ENCODE measurements at regions not wholly inside any gene's neighbourhood (a gene's known extent, or its start where the extent isn't known, plus 50 kb on each side); places are given as distances from the start of the nearest gene placed in this dataset.

DNA sequence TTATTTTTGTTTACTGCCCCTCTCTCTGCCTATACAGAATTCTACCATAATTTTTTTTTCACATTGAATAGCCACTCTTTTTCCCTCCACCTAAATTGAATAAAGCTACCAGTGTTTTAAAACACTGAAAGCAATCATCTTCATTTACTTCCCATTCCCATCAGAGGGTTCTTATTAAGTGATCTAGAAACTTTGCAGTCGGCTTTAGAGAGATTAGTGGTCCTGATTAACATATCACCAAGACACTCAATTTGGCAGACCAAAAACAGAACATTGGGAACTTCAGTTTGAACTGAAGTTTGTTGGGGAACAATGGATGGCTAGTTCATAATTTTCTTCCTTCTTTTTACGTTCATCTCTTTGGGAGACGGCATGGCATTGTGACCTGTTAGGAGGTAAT, 249.5 kb downstream of the CBLN4 start:
- H3K79me2 ChIP-seq (ENCODE audit: insufficient read depth, low read length), result no peaks in the 10 kb centered on the region
- no peak overlapping the region for H3K4ac ChIP-seq (ENCODE audit: low read depth, low read length)
- H4K8ac ChIP-seq (replicated peaks; ENCODE audit: insufficient read length, low read depth, low read length), result no peak overlapping the region
- no peak overlapping the region for H2BK12ac ChIP-seq (ENCODE audit: insufficient read length, low read depth, low read length)
- no peak overlapping the region for H2BK120ac ChIP-seq (ENCODE audit: low read depth, low read length, poor library complexity, severe bottlenecking)
- no peaks in the 10 kb centered on the region for H4K20me1 ChIP-seq (ENCODE audit: control insufficient read depth, insufficient read depth, insufficient read length)
- H3K9me3 Mint-ChIP-seq, result peaks cover 3 to 44% of the 10 kb centered on the region in 2 experiments; a peak in 3 of 5 replicates
- H3K23me2 ChIP-seq (ENCODE audit: insufficient read length, low read depth, low read length, poor library complexity, severe bottlenecking), result no peaks in the 10 kb centered on the region
- peaks cover 2% of the 10 kb centered on the region; the same call in 1 of the 2 replicates for H3K27me3 Mint-ChIP-seq (ENCODE audit: low read depth)
- H3K18ac ChIP-seq (ENCODE audit: insufficient read length, low read depth, low read length), result no peak overlapping the region
- H3K4me1 Mint-ChIP-seq, result no peaks in the 10 kb centered on the region
- H3T11ph ChIP-seq (ENCODE audit: low read length), result no peak overlapping the region
- no peak overlapping the region for H3K14ac ChIP-seq (ENCODE audit: insufficient read depth, low read length)
- no peaks in the 10 kb centered on the region for H3K4me1 ChIP-seq (ENCODE audit: insufficient read depth, low read length)
- WGBS (ENCODE audit: extremely low coverage, insufficient read length, low lambda C conversion rate), result no CpG with 5 or more reads among the region's 3 CpGs
- no peak overlapping the region for H2AK5ac ChIP-seq (ENCODE audit: insufficient read length, low read length)
- H2BK5ac ChIP-seq (ENCODE audit: insufficient read length, low read length), result no peak overlapping the region
- H3K27ac Mint-ChIP-seq, result no peak overlapping the region
- no peak overlapping the region for H4K91ac ChIP-seq (ENCODE audit: insufficient read length, low read depth, low read length)
- no peak overlapping the region for H3K4me3 Mint-ChIP-seq
- no peak overlapping the region for H2AFZ ChIP-seq (ENCODE audit: low read length)
- no peak overlapping the region for H3K56ac ChIP-seq (ENCODE audit: insufficient read length, low read depth, low read length)
- H3K27me3 ChIP-seq (ENCODE audit: insufficient read depth, low read length), result no peaks in the 10 kb centered on the region
- H3K36me3 Mint-ChIP-seq (ENCODE audit: insufficient read depth in 1 of 3, low read depth in 3 of 3), result peaks cover 0 to 12% (median 0%) of the 10 kb centered on the region in 3 experiments; a peak in 2 of 7 replicates
- no peak overlapping the region for H2BK20ac ChIP-seq (ENCODE audit: low read depth, low read length, poor library complexity, severe bottlenecking)
- H3K79me1 ChIP-seq (ENCODE audit: insufficient read depth, low read depth, low read length, poor library complexity, severe bottlenecking), result no peaks in the 10 kb centered on the region
- H4K5ac ChIP-seq (ENCODE audit: insufficient read length, low read depth, low read length), result no peak overlapping the region
- H3K23ac ChIP-seq (ENCODE audit: insufficient read length, low read depth, low read length), result no peak overlapping the region
- TF ChIP-seq, protein P1, sequence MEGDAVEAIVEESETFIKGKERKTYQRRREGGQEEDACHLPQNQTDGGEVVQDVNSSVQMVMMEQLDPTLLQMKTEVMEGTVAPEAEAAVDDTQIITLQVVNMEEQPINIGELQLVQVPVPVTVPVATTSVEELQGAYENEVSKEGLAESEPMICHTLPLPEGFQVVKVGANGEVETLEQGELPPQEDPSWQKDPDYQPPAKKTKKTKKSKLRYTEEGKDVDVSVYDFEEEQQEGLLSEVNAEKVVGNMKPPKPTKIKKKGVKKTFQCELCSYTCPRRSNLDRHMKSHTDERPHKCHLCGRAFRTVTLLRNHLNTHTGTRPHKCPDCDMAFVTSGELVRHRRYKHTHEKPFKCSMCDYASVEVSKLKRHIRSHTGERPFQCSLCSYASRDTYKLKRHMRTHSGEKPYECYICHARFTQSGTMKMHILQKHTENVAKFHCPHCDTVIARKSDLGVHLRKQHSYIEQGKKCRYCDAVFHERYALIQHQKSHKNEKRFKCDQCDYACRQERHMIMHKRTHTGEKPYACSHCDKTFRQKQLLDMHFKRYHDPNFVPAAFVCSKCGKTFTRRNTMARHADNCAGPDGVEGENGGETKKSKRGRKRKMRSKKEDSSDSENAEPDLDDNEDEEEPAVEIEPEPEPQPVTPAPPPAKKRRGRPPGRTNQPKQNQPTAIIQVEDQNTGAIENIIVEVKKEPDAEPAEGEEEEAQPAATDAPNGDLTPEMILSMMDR (conservative IDR thresholded peaks at IDR 0.05), result no peak
- no peak overlapping the region for H2BK15ac ChIP-seq (ENCODE audit: low read depth, low read length)
- H3K27ac ChIP-seq (ENCODE audit: insufficient read length, low read depth, low read length), result no peak overlapping the region
- DNase-seq, result no peak
- no peak overlapping the region for H3K9ac ChIP-seq (ENCODE audit: extremely low read depth, insufficient read length, low read length)
- no peak overlapping the region for H3K4me2 ChIP-seq (ENCODE audit: insufficient read depth, insufficient read length, low read length)
- no peaks in the 10 kb centered on the region for H3K9me3 ChIP-seq (ENCODE audit: control insufficient read depth, low read depth, low read length)

Measured in H9 (cell line).